ENCODE measurements at regions not wholly inside any gene's neighbourhood (a gene's known extent, or its start where the extent isn't known, plus 50 kb on each side); places are given as distances from the start of the nearest gene placed in this dataset.

- TF ChIP-seq, protein P1, sequence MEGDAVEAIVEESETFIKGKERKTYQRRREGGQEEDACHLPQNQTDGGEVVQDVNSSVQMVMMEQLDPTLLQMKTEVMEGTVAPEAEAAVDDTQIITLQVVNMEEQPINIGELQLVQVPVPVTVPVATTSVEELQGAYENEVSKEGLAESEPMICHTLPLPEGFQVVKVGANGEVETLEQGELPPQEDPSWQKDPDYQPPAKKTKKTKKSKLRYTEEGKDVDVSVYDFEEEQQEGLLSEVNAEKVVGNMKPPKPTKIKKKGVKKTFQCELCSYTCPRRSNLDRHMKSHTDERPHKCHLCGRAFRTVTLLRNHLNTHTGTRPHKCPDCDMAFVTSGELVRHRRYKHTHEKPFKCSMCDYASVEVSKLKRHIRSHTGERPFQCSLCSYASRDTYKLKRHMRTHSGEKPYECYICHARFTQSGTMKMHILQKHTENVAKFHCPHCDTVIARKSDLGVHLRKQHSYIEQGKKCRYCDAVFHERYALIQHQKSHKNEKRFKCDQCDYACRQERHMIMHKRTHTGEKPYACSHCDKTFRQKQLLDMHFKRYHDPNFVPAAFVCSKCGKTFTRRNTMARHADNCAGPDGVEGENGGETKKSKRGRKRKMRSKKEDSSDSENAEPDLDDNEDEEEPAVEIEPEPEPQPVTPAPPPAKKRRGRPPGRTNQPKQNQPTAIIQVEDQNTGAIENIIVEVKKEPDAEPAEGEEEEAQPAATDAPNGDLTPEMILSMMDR (IDR thresholded peaks at IDR 0.05; ENCODE audit: low read depth, low read length) = no peak
- TF ChIP-seq POLR2A (IDR thresholded peaks at IDR 0.05; ENCODE audit: extremely low read depth, insufficient read length) (no peak), MAX (IDR thresholded peaks at IDR 0.05; ENCODE audit: low read depth, low read length) (no peak), MYC (IDR thresholded peaks at IDR 0.05; ENCODE audit: low read depth, low read length) (no peak)
Measured at GRCh38 chr7:93031795-93032194, 86.0 kb downstream of the SAMD9 start.
